PC-9 (cell line): ENCODE measurements at regions not wholly inside any gene's neighbourhood (a gene's known extent, or its start where the extent isn't known, plus 50 kb on each side); places are given as distances from the start of the nearest gene placed in this dataset.

Experiments used
- BruUV-seq: library from RNA; stranded (reverse); fragments of 400-500 nt; replicated peaks from 2 replicates; lab custom pipeline; 2021; lab: Mats Ljungman, UMichigan
- CTCF ChIA-PET: fragments of 300-600 bp; sonication (Branson Sonifier 250); formaldehyde crosslinking; loops from one replicate; lab custom pipeline; 2022; ENCODE audit warnings: antibody characterized with exemption; lab: Charles Lee
- POLR2A ChIA-PET: fragments of 300-600 bp; sonication (Branson Sonifier 250); formaldehyde crosslinking; loops from one replicate; lab custom pipeline; 2022; ENCODE audit warnings: antibody characterized with exemption; ENCODE audit not compliant: unreplicated experiment; lab: Charles Lee
- DNase-seq, 2 experiments: peaks; one replicate each; pipeline versions ENCODE4 v3.0.0 to v3.0.0-alpha.2; 2015 to 2022; ENCODE audit warnings: mixed read lengths in 1 of 2
- H2AFZ ChIP-seq: fragments of 200-600 bp; sonication (generic); 2 replicates; pipeline ENCODE4 v1.8.1; 2017; ENCODE audit warnings: antibody characterized with exemption
- H3F3A ChIP-seq: fragments of 200-600 bp; sonication (generic); 2 replicates; pipeline ENCODE4 v1.8.1; 2017; ENCODE audit warnings: antibody characterized with exemption, mild to moderate bottlenecking, low read depth; ENCODE audit not compliant: insufficient read depth
- H3K27ac ChIP-seq: fragments of 200-600 bp; sonication (generic); 2 replicates; pipeline ENCODE4 v1.6.1; 2016; ENCODE audit warnings: mixed run types
- H3K27me3 ChIP-seq: fragments of 200-600 bp; sonication (generic); 2 replicates; pipeline ENCODE4 v1.6.1; 2016; ENCODE audit warnings: low read depth, mixed run types; ENCODE audit not compliant: insufficient read depth
- H3K36me3 ChIP-seq: fragments of 200-600 bp; sonication (generic); 2 replicates; pipeline ENCODE4 v1.6.1; 2016; ENCODE audit warnings: low read depth, mixed run types
- H3K4me1 ChIP-seq: fragments of 200-600 bp; sonication (generic); replicated peaks from 2 replicates; pipeline ENCODE4 v1.6.1; 2016; ENCODE audit warnings: mixed run types; ENCODE audit not compliant: insufficient read depth
- H3K4me2 ChIP-seq: fragments of 200-600 bp; sonication (generic); 2 replicates; pipeline ENCODE4 v1.6.1; 2017; ENCODE audit warnings: mixed run types
- H3K4me3 ChIP-seq: fragments of 200-600 bp; sonication (generic); 2 replicates; pipeline ENCODE4 v1.6.1; 2016; ENCODE audit warnings: mixed run types
- H3K79me2 ChIP-seq: fragments of 200-600 bp; sonication (generic); 2 replicates; pipeline ENCODE4 v1.6.1; 2017; ENCODE audit warnings: low read depth, mixed run types
- H3K9me2 ChIP-seq: fragments of 200-600 bp; sonication (generic); 2 replicates; pipeline ENCODE4 v1.8.1; 2017; ENCODE audit warnings: mild to moderate bottlenecking; ENCODE audit not compliant: insufficient read depth
- H3K9me3 ChIP-seq: fragments of 200-600 bp; sonication (generic); 2 replicates; pipeline ENCODE4 v1.8.1; 2016; ENCODE audit warnings: low read depth; ENCODE audit not compliant: insufficient read depth
- H4K20me1 ChIP-seq: fragments of 200-600 bp; sonication (generic); 2 replicates; pipeline ENCODE4 v1.8.1; 2017; ENCODE audit not compliant: insufficient read depth
- CTCF ChIP-seq: fragments of 200-600 bp; sonication (generic); conservative IDR thresholded peaks from 2 replicates; pipeline ENCODE4 v1.6.1; 2017; ENCODE audit warnings: mixed run types, antibody characterized with exemption, mild to moderate bottlenecking, moderate library complexity
- EZH2 ChIP-seq: fragments of 200-600 bp; sonication (generic); IDR thresholded peaks from 2 replicates; pipeline ENCODE4 v1.8.0; 2017; ENCODE audit warnings: antibody characterized with exemption, low read depth
- intact Hi-C: fragments of 100-400 bp; cut with micrococcal nuclease; formaldehyde crosslinking; loops from one replicate; pipeline ENCODE4 v1.10.0; 2022; ENCODE audit not compliant: unreplicated experiment

GRCh38 chr6:115544765-115545671 is 515.7 kb downstream of the FRK start:
- H3K79me2 ChIP-seq = no peaks in the 10 kb centered on the region
- TF ChIP-seq CTCF = peak; percentile 27; the same call in 1 of the 2 replicates
- no peak for TF ChIP-seq EZH2
- intact Hi-C loops = loop anchor here (5.0 kb wide), 1 partner anchor 798 kb away; no protein-coding TSS in a partner anchor
- no peaks in the 10 kb centered on the region for H3K36me3 ChIP-seq
- H3K4me3 ChIP-seq = no peak overlapping the region
- no TSS peak for BruUV-seq
- H3K9me2 ChIP-seq = no peaks in the 10 kb centered on the region; the same call in 1 of the 2 replicates
- ChIA-PET CTCF (interaction anchor here (0.6 kb wide), 1 partner anchor 796 kb away, joined by 4 read pairs; no protein-coding TSS in a partner anchor), POLR2A (no interaction called here)
- H3K4me1 ChIP-seq = no peaks in the 10 kb centered on the region
- H3K4me2 ChIP-seq = no peak overlapping the region
- no peaks in the 10 kb centered on the region for H3F3A ChIP-seq
- no peaks in the 10 kb centered on the region for H3K9me3 ChIP-seq
- DNase-seq = peak in 1 of 2 experiments; percentile 28
- no peaks in the 10 kb centered on the region for H4K20me1 ChIP-seq
- H2AFZ ChIP-seq = no peak overlapping the region
- H3K27ac ChIP-seq = no peak overlapping the region
- H3K27me3 ChIP-seq = no peaks in the 10 kb centered on the region

DNA sequence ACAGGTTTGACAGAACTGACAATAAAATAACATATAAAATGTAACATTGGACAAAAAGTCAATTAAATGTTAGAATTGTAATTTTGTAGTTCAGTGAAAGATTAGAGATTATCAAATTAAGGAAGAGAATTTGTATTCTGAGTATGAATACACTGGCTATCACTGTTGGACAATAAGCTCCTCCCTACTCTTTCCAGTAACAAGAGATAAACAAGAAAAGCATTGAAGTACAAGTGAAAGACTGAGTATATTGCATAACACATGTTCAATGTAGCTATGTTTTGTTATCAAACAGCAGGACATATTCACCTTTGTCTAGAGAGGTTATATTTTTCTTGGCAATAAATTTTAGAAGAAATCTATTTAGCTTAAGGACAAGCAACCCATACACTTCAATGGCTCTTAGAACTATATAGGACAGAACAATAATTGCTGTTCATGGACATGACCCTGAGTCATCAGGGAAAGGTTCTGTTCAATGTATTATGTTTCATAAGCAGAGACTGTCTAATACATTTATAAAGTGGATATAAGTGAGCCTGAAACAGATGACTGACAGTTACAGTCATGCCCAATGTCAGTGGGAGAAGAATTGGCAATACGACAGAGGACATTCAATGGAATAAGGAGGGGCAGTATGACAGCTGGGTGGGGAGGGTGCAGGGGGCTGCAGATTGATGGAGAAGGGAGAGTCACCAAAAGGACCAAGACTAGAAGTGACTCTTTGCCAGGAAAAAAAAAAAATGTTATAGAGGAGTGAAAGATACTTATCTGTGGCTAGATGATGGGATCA is 520.4 kb downstream of the FRK start:
- no peak overlapping the region for H3K4me3 ChIP-seq
- intact Hi-C loops = no loop called here
- H3K27me3 ChIP-seq = no peaks in the 10 kb centered on the region
- no peak overlapping the region for H2AFZ ChIP-seq
- ChIA-PET POLR2A (interaction anchor here (0.6 kb wide), 1 partner anchor 1262 kb away, joined by 5 read pairs; no protein-coding TSS in a partner anchor), CTCF (no interaction called here)
- H4K20me1 ChIP-seq = no peaks in the 10 kb centered on the region
- H3K79me2 ChIP-seq = no peaks in the 10 kb centered on the region
- no peaks in the 10 kb centered on the region for H3K9me3 ChIP-seq
- BruUV-seq = no TSS peak
- no peaks in the 10 kb centered on the region for H3K4me1 ChIP-seq
- no peak overlapping the region for H3K27ac ChIP-seq
- H3K9me2 ChIP-seq = no peaks in the 10 kb centered on the region; the same call in 1 of the 2 replicates
- no peaks in the 10 kb centered on the region for H3K36me3 ChIP-seq
- TF ChIP-seq EZH2 = no peak
- TF ChIP-seq CTCF = no peak
- no peak overlapping the region for H3K4me2 ChIP-seq
- no peak for DNase-seq
- no peaks in the 10 kb centered on the region for H3F3A ChIP-seq

- BruUV-seq = no TSS peak
- H3K9me3 ChIP-seq = no peaks in the 10 kb centered on the region
- CTCF ChIA-PET = no interaction called here
- no peaks in the 10 kb centered on the region; the same call in 1 of the 2 replicates for H3K9me2 ChIP-seq
- POLR2A ChIA-PET = no interaction called here
- DNase-seq = no peak
- H3K79me2 ChIP-seq = no peaks in the 10 kb centered on the region
- intact Hi-C loops = no loop called here
- H3K4me3 ChIP-seq = no peak overlapping the region
- no peaks in the 10 kb centered on the region for H3K27me3 ChIP-seq
- no peaks in the 10 kb centered on the region for H3K36me3 ChIP-seq
- no peaks in the 10 kb centered on the region for H3K4me1 ChIP-seq
- TF ChIP-seq CTCF (no peak), EZH2 (no peak)
- H3K4me2 ChIP-seq = no peak overlapping the region
- no peaks in the 10 kb centered on the region for H3F3A ChIP-seq
- no peak overlapping the region for H3K27ac ChIP-seq
- no peaks in the 10 kb centered on the region for H4K20me1 ChIP-seq
- no peak overlapping the region for H2AFZ ChIP-seq
Measured at GRCh38 chr6:115539531-115539930, 521.2 kb downstream of the FRK start.
